DND-41 (cell line): ENCODE measurements at regions not wholly inside any gene's neighbourhood (a gene's known extent, or its start where the extent isn't known, plus 50 kb on each side); places are given as distances from the start of the nearest gene placed in this dataset.

Experiments used
- ATAC-seq: fragments of 200-7000 bp; cut with Tn5 transposase; 3 replicates; pipeline ENCODE4 v1.9.1; 2021; ENCODE audit warnings: low read depth; ENCODE audit not compliant: insufficient read depth
- DNase-seq: peaks from one replicate; pipeline ENCODE4 v3.0.0-alpha.2; 2020
- H2AFZ ChIP-seq: 2 replicates; pipeline ENCODE4 v1.6.0; 2012; ENCODE audit warnings: low read depth, low read length
- H3K27ac ChIP-seq: 2 replicates; pipeline ENCODE4 v1.5.1; 2012; ENCODE audit warnings: low read length, inconsistent platforms
- H3K27me3 ChIP-seq: fragments of 200-600 bp; sonication (generic); 2 replicates; pipeline ENCODE4 v1.6.0; 2012; ENCODE audit warnings: low read length, mild to moderate bottlenecking, inconsistent platforms; ENCODE audit not compliant: insufficient read depth, poor library complexity
- H3K36me3 ChIP-seq: 2 replicates; pipeline ENCODE4 v1.5.1; 2012; ENCODE audit warnings: low read length, inconsistent platforms; ENCODE audit not compliant: insufficient read depth
- H3K4me1 ChIP-seq: 2 replicates; pipeline ENCODE4 v1.5.1; 2012; ENCODE audit warnings: mild to moderate bottlenecking, low read length; ENCODE audit not compliant: insufficient read depth
- H3K4me2 ChIP-seq: 2 replicates; pipeline ENCODE4 v1.6.0; 2012; ENCODE audit warnings: mild to moderate bottlenecking, moderate library complexity, low read length, inconsistent platforms; ENCODE audit not compliant: insufficient read depth
- H3K4me3 ChIP-seq, 2 experiments: fragments of 200-600 bp in 1 of 2; shearing (Covaris generic) in 1 of 2; 2 replicates each; pipeline ENCODE4 v1.5.1; 2012 to 2016; ENCODE audit warnings: inconsistent platforms in 2 of 2, low read length in 2 of 2, mild to moderate bottlenecking in 2 of 2, low read depth in 1 of 2, moderate library complexity in 1 of 2
- H3K79me2 ChIP-seq: 2 replicates; pipeline ENCODE4 v1.6.0; 2012; ENCODE audit warnings: low read length, inconsistent platforms; ENCODE audit not compliant: insufficient read depth
- H3K9ac ChIP-seq: 2 replicates; pipeline ENCODE4 v1.6.0; 2012; ENCODE audit warnings: low read depth, mild to moderate bottlenecking, inconsistent platforms, low read length, moderate library complexity
- H3K9me3 ChIP-seq: 2 replicates; pipeline ENCODE4 v1.5.1; 2012; ENCODE audit warnings: low read length, moderate library complexity, mild to moderate bottlenecking, inconsistent platforms; ENCODE audit not compliant: insufficient read depth, severe bottlenecking
- H4K20me1 ChIP-seq: 2 replicates; pipeline ENCODE4 v1.6.0; 2012; ENCODE audit warnings: low read length; ENCODE audit not compliant: insufficient read depth
- EZH2 ChIP-seq: IDR thresholded peaks from 3 replicates; pipeline ENCODE4 v1.6.1; 2012; ENCODE audit warnings: borderline replicate concordance, low read depth, mild to moderate bottlenecking, moderate library complexity, low read length, inconsistent platforms; ENCODE audit not compliant: severe bottlenecking
- TF ChIP-seq, protein P1 (sequence below): IDR thresholded peaks from 2 replicates; pipeline ENCODE4 v1.5.1; 2012; ENCODE audit warnings: borderline replicate concordance, low read length, moderate library complexity, mild to moderate bottlenecking; ENCODE audit not compliant: poor library complexity, severe bottlenecking; ENCODE audit errors: extremely low read depth

DNA sequence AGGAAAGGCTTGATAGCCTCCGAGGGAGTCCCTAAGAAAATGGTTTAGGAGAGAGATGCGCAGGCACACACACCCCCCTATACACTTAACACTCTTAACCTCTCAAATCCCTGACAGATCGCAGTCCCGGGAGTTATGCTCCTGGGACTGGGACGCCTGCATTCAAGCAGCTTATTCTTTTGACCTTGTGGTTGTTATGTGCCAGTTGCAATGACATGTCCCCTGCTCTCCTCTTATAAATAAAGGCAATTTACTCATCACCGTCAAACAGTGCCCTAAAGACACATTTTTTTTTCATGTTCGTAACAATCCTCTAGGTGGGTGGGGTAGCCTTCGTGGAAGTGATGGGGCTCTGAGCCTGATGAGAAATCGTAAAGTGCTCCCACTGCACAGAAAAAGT, 162.2 kb downstream of the LRRC30 start:
- Histone ChIP-seq H2AFZ (no peak overlapping the region), H4K20me1 (no peaks in the 10 kb centered on the region), H3K4me1 (no peaks in the 10 kb centered on the region), H3K27ac (no peak overlapping the region), H3K4me2 (no peak overlapping the region), H3K27me3 (no peaks in the 10 kb centered on the region), H3K36me3 (no peaks in the 10 kb centered on the region), H3K9ac (no peak overlapping the region), H3K9me3 (no peaks in the 10 kb centered on the region), H3K79me2 (no peaks in the 10 kb centered on the region), H3K4me3 (no peak overlapping the region)
- no peak for ATAC-seq
- DNase-seq, result no peak
- TF ChIP-seq, protein P1, sequence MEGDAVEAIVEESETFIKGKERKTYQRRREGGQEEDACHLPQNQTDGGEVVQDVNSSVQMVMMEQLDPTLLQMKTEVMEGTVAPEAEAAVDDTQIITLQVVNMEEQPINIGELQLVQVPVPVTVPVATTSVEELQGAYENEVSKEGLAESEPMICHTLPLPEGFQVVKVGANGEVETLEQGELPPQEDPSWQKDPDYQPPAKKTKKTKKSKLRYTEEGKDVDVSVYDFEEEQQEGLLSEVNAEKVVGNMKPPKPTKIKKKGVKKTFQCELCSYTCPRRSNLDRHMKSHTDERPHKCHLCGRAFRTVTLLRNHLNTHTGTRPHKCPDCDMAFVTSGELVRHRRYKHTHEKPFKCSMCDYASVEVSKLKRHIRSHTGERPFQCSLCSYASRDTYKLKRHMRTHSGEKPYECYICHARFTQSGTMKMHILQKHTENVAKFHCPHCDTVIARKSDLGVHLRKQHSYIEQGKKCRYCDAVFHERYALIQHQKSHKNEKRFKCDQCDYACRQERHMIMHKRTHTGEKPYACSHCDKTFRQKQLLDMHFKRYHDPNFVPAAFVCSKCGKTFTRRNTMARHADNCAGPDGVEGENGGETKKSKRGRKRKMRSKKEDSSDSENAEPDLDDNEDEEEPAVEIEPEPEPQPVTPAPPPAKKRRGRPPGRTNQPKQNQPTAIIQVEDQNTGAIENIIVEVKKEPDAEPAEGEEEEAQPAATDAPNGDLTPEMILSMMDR, result no peak
- TF ChIP-seq EZH2, result no peak

DNA sequence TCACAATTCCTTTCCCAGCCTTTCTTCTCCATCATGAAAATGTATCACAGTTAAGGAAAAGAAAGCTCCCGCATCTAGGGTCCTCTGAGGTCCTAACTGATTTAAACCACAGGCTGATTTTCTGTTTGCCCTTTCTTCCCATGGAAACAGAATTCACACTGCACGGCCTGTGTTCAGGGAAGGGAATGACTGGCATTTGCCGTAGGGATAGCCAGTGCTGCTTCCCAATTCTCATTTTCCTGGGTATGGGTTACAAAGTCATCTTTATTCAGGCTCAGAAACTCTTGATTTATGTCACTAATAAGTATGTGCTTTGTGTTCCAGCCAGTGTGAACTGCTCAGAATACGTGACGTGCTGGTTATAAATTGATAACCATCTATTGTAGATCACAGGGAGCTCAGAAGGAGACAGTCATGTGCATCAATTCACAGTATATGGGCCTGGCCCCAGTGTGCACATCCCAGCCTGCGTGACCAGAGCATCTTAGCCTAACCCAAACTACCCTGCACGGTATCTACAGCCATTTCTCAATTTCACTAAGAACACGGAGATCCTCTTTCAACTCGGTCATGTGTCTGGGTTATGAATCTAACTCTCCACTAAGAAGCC, 163.3 kb downstream of the LRRC30 start:
- H2AFZ ChIP-seq, result no peak overlapping the region
- no peak for DNase-seq
- H4K20me1 ChIP-seq, result no peaks in the 10 kb centered on the region
- no peaks in the 10 kb centered on the region for H3K9me3 ChIP-seq
- no peak overlapping the region for H3K4me3 ChIP-seq
- no peaks in the 10 kb centered on the region for H3K36me3 ChIP-seq
- H3K27me3 ChIP-seq, result no peaks in the 10 kb centered on the region
- H3K4me2 ChIP-seq, result no peak overlapping the region
- no peaks in the 10 kb centered on the region for H3K79me2 ChIP-seq
- no peak overlapping the region for H3K9ac ChIP-seq
- H3K4me1 ChIP-seq, result no peaks in the 10 kb centered on the region
- no peak for ATAC-seq
- H3K27ac ChIP-seq, result no peak overlapping the region
- TF ChIP-seq EZH2, result no peak

DNA sequence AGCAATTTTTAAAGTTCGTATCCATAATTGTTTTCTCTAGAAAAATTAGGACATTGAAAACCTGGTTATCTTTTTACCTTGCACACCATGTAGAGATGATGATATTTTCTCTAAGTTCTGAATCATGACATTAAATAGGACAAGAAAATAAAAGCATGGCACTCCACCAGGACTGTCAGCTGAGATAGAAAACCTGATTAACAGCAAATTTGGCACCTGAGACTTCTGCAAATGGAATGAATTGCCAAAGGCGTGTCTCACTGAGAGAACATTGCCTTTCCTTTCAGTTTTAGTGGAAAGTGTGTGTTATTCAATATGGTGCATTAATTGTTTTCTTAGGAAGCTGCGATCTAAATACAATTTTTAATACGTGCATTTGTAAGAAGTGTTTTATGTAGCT, 164.7 kb downstream of the LRRC30 start:
- Histone ChIP-seq H3K4me2 (no peak overlapping the region), H3K79me2 (no peaks in the 10 kb centered on the region), H3K4me1 (no peaks in the 10 kb centered on the region), H3K27ac (no peak overlapping the region), H3K9ac (no peak overlapping the region), H3K9me3 (no peaks in the 10 kb centered on the region), H4K20me1 (no peaks in the 10 kb centered on the region), H3K27me3 (no peaks in the 10 kb centered on the region), H2AFZ (no peak overlapping the region), H3K4me3 (no peak overlapping the region), H3K36me3 (no peaks in the 10 kb centered on the region)
- no peak for ATAC-seq
- no peak for DNase-seq
- no peak for TF ChIP-seq EZH2
- TF ChIP-seq, protein P1, result no peak

- H3K36me3 ChIP-seq, result no peaks in the 10 kb centered on the region
- no peaks in the 10 kb centered on the region for H4K20me1 ChIP-seq
- no peaks in the 10 kb centered on the region for H3K27me3 ChIP-seq
- H2AFZ ChIP-seq, result no peak overlapping the region
- ATAC-seq (no peak), DNase-seq (no peak)
- H3K9ac ChIP-seq, result no peak overlapping the region
- H3K4me3 ChIP-seq, result no peak overlapping the region
- TF ChIP-seq EZH2, result no peak
- TF ChIP-seq, protein P1, result no peak
- no peaks in the 10 kb centered on the region for H3K79me2 ChIP-seq
- no peak overlapping the region for H3K27ac ChIP-seq
- peaks cover 3% of the 10 kb centered on the region for H3K9me3 ChIP-seq
- no peaks in the 10 kb centered on the region for H3K4me1 ChIP-seq
- no peak overlapping the region for H3K4me2 ChIP-seq
Measured at GRCh38 chr18:7413906-7414305, 153.2 kb upstream of the PTPRM start.
